G401.6 (cell line): ENCODE measurements at regions not wholly inside any gene's neighbourhood (a gene's known extent, or its start where the extent isn't known, plus 50 kb on each side); places are given as distances from the start of the nearest gene placed in this dataset.

Experiments used
- FAIRE-seq: peaks from 2 replicates; lab custom pipeline; 2012; peaks lifted over from hg19 to GRCh38; lab: Jason Lieb, UNC

GRCh38 chr2:83536556-83536955 lies 922.5 kb downstream of the SUCLG1 start:
- FAIRE-seq: no peak

GRCh38 chr2:83534416-83534815 lies 924.7 kb downstream of the SUCLG1 start:
- FAIRE-seq: no peak

- FAIRE-seq: no peak
Measured at GRCh38 chr2:83531206-83531826, 927.8 kb downstream of the SUCLG1 start.

GRCh38 chr2:83528767-83529166 lies 930.3 kb downstream of the SUCLG1 start:
- FAIRE-seq: no peak

GRCh38 chr2:83522891-83523493 lies 936.1 kb downstream of the SUCLG1 start:
- no peak for FAIRE-seq

GRCh38 chr2:83517727-83518368 lies 941.2 kb downstream of the SUCLG1 start:
- FAIRE-seq: no peak

- FAIRE-seq: no peak
Measured at GRCh38 chr2:83516503-83516902, 942.6 kb downstream of the SUCLG1 start.

- no peak for FAIRE-seq
Measured at GRCh38 chr2:83487451-83487850, 971.6 kb downstream of the SUCLG1 start.

GRCh38 chr2:83481436-83481835 lies 977.6 kb downstream of the SUCLG1 start:
- no peak for FAIRE-seq

GRCh38 chr2:83478037-83478436 lies 981.0 kb downstream of the SUCLG1 start:
- FAIRE-seq: no peak

- no peak for FAIRE-seq
Measured at GRCh38 chr2:83475371-83475770, 983.7 kb downstream of the SUCLG1 start.

- FAIRE-seq: no peak
Measured at GRCh38 chr2:83471655-83472054, 987.4 kb downstream of the SUCLG1 start.

GRCh38 chr2:83470928-83471327 lies 988.2 kb downstream of the SUCLG1 start:
- FAIRE-seq: no peak

- no peak for FAIRE-seq
Measured at GRCh38 chr2:83464444-83464843, 994.6 kb downstream of the SUCLG1 start.

- FAIRE-seq: no peak
Measured at GRCh38 chr2:83462881-83463280, 996.2 kb downstream of the SUCLG1 start.

- FAIRE-seq: no peak
Measured at GRCh38 chr2:83461135-83461534, 997.9 kb downstream of the SUCLG1 start.

GRCh38 chr2:83459456-83459855 lies 999.6 kb downstream of the SUCLG1 start:
- FAIRE-seq: no peak

- no peak for FAIRE-seq
Measured at GRCh38 chr2:83435989-83436388, 1023.1 kb downstream of the SUCLG1 start.

- FAIRE-seq: no peak
Measured at GRCh38 chr2:83420993-83421392, 1038.1 kb downstream of the SUCLG1 start.

GRCh38 chr2:83394134-83394904 lies 1064.8 kb downstream of the SUCLG1 start:
- no peak for FAIRE-seq

- no peak for FAIRE-seq
Measured at GRCh38 chr2:83388804-83389203, 1070.3 kb downstream of the SUCLG1 start.

- no peak for FAIRE-seq
Measured at GRCh38 chr2:83386549-83386948, 1072.5 kb downstream of the SUCLG1 start.

GRCh38 chr2:83378921-83379320 lies 1080.2 kb downstream of the SUCLG1 start:
- FAIRE-seq: no peak
